ENCODE measurements at regions not wholly inside any gene's neighbourhood (a gene's known extent, or its start where the extent isn't known, plus 50 kb on each side); places are given as distances from the start of the nearest gene placed in this dataset.

DNA sequence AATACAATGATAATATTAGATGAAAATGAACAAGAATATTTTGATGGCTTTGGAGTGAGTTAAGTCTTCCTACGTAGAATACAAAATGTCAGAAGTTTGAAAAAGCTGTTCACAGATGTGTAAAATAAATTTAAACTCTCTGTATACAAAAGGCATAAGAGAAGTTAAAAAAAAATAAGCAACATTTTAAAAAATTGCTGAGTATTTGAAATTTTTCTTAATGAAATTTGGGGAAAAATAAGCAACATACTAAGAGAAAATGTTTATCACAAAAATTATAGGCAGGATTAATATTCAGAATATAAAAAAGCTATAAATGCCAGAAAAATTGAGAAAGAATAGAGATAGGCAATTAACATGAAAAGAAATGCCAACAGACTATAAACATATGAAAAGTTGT is 470.7 kb upstream of the TRPC7 start:
- H3K9ac ChIP-seq (ENCODE audit: insufficient read depth, low read length), result no peak overlapping the region
- no peak overlapping the region for H3K4me2 ChIP-seq (ENCODE audit: extremely low read depth, insufficient read depth, low read length)
- no peak overlapping the region for H3K4me3 ChIP-seq (replicated peaks in 1 of 4; ENCODE audit: control extremely low read depth in 1 of 4, insufficient read depth in 1 of 4, low read depth in 3 of 4, low read length in 4 of 4)
- no peak for TF ChIP-seq EZH2 (IDR thresholded peaks at IDR 0.05; ENCODE audit: low read length, missing control alignments)
- TF ChIP-seq, protein P1, sequence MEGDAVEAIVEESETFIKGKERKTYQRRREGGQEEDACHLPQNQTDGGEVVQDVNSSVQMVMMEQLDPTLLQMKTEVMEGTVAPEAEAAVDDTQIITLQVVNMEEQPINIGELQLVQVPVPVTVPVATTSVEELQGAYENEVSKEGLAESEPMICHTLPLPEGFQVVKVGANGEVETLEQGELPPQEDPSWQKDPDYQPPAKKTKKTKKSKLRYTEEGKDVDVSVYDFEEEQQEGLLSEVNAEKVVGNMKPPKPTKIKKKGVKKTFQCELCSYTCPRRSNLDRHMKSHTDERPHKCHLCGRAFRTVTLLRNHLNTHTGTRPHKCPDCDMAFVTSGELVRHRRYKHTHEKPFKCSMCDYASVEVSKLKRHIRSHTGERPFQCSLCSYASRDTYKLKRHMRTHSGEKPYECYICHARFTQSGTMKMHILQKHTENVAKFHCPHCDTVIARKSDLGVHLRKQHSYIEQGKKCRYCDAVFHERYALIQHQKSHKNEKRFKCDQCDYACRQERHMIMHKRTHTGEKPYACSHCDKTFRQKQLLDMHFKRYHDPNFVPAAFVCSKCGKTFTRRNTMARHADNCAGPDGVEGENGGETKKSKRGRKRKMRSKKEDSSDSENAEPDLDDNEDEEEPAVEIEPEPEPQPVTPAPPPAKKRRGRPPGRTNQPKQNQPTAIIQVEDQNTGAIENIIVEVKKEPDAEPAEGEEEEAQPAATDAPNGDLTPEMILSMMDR (conservative IDR thresholded peaks at IDR 0.05 in 1 of 2, IDR thresholded peaks at IDR 0.05 in 1 of 2; ENCODE audit: low read depth in 1 of 2, low read length in 2 of 2), result no peak
- no peaks in the 10 kb centered on the region for H3K9me3 ChIP-seq (ENCODE audit: control insufficient read depth, insufficient read depth, low read depth, low read length)
- H3K27me3 ChIP-seq (ENCODE audit: control insufficient read depth, insufficient read depth, low read length), result no peaks in the 10 kb centered on the region
- no peaks in the 10 kb centered on the region for H3K36me3 ChIP-seq (ENCODE audit: control insufficient read depth, insufficient read depth, low read length)
- H3K27ac ChIP-seq (ENCODE audit: insufficient read depth, low read length), result no peak overlapping the region
- H3K79me2 ChIP-seq (ENCODE audit: control insufficient read depth, insufficient read depth, low read length), result no peaks in the 10 kb centered on the region
- no peak overlapping the region for H2AFZ ChIP-seq (ENCODE audit: low read length)
- no peaks in the 10 kb centered on the region for H4K20me1 ChIP-seq (ENCODE audit: control insufficient read depth, extremely low read depth, insufficient read depth, low read length)
- no peaks in the 10 kb centered on the region for H3K4me1 ChIP-seq (ENCODE audit: control insufficient read depth, extremely low read depth, insufficient read depth, low read length)
- no peak for DNase-seq (ENCODE audit: low read depth in 2 of 2)

DNA sequence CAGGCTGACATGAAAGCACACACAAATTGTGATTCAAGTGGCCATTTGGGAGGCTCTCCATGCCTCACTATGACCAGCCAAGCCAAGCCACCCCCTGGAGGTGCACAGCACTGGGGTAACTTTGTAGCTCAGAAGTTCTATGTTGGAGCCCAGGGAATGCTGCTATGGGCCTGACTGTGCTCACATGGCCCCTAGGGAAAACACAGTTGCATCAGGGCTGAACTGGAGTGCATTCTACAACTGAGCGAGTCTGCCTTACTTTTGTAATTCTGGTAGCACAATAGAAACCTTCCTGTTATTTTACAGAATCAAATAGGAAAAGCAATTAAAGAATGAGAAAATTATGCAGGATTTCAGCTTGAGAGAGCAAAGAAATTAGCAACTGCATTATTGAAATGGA is 455.5 kb upstream of the TRPC7 start:
- DNase-seq (ENCODE audit: low read depth in 2 of 2), result no peak
- H3K27ac ChIP-seq (ENCODE audit: insufficient read depth, low read length), result no peak overlapping the region
- no peaks in the 10 kb centered on the region for H3K36me3 ChIP-seq (ENCODE audit: control insufficient read depth, insufficient read depth, low read length)
- H3K9me3 ChIP-seq (ENCODE audit: control insufficient read depth, insufficient read depth, low read depth, low read length), result no peaks in the 10 kb centered on the region
- no peak overlapping the region for H2AFZ ChIP-seq (ENCODE audit: low read length)
- no peaks in the 10 kb centered on the region for H3K27me3 ChIP-seq (ENCODE audit: control insufficient read depth, insufficient read depth, low read length)
- no peaks in the 10 kb centered on the region for H4K20me1 ChIP-seq (ENCODE audit: control insufficient read depth, extremely low read depth, insufficient read depth, low read length)
- TF ChIP-seq, protein P1 (conservative IDR thresholded peaks at IDR 0.05 in 1 of 2, IDR thresholded peaks at IDR 0.05 in 1 of 2; ENCODE audit: low read depth in 1 of 2, low read length in 2 of 2), result no peak
- TF ChIP-seq EZH2 (IDR thresholded peaks at IDR 0.05; ENCODE audit: low read length, missing control alignments), result no peak
- no peaks in the 10 kb centered on the region for H3K4me1 ChIP-seq (ENCODE audit: control insufficient read depth, extremely low read depth, insufficient read depth, low read length)
- H3K4me3 ChIP-seq (replicated peaks in 1 of 4; ENCODE audit: control extremely low read depth in 1 of 4, insufficient read depth in 1 of 4, low read depth in 3 of 4, low read length in 4 of 4), result no peak overlapping the region
- H3K79me2 ChIP-seq (ENCODE audit: control insufficient read depth, insufficient read depth, low read length), result no peaks in the 10 kb centered on the region
- H3K9ac ChIP-seq (ENCODE audit: insufficient read depth, low read length), result no peak overlapping the region
- no peak overlapping the region for H3K4me2 ChIP-seq (ENCODE audit: extremely low read depth, insufficient read depth, low read length)

DNA sequence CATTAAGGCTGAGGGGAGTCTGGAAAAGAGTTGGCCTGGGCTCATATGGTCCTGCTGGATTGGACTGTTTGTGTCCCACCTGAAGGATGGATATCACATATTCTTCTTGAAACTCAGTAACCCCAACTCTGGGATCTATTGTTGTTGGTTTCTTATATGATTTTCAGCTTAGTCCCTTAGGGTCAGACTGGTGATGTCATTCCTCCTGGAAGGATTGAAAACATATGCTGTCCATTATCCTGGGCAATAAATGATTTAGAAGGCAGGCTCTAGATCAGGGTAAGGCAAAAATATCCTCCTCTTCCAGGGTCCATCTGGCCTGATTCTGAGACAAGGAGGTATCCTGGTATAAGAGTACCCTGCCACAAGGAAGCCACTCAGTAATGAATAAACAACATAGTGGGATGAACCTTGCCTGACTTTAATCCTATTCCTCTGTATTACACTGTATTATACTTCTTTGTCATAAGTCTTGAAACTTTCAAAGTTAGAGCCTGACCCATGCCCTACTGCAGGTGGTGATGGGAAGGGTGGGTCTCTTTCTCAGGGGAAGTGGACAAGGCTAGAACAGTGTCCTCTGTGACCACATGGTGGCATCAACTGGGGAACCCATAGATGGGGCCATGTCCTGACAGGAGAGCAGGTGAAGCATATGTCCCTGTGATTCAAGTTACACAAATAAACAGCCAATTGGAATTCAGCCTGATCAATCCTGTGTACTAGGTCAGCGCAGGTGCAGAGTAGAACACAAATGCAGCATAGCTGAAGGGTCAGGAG is 454.4 kb upstream of the TRPC7 start:
- no peak overlapping the region for H3K4me2 ChIP-seq (ENCODE audit: extremely low read depth, insufficient read depth, low read length)
- H3K27ac ChIP-seq (ENCODE audit: insufficient read depth, low read length), result no peak overlapping the region
- no peak overlapping the region for H2AFZ ChIP-seq (ENCODE audit: low read length)
- H3K4me3 ChIP-seq (replicated peaks in 1 of 4; ENCODE audit: control extremely low read depth in 1 of 4, insufficient read depth in 1 of 4, low read depth in 3 of 4, low read length in 4 of 4), result no peak overlapping the region
- H4K20me1 ChIP-seq (ENCODE audit: control insufficient read depth, extremely low read depth, insufficient read depth, low read length), result no peaks in the 10 kb centered on the region
- no peaks in the 10 kb centered on the region for H3K36me3 ChIP-seq (ENCODE audit: control insufficient read depth, insufficient read depth, low read length)
- TF ChIP-seq EZH2 (IDR thresholded peaks at IDR 0.05; ENCODE audit: low read length, missing control alignments), result no peak
- TF ChIP-seq, protein P1 (conservative IDR thresholded peaks at IDR 0.05 in 1 of 2, IDR thresholded peaks at IDR 0.05 in 1 of 2; ENCODE audit: low read depth in 1 of 2, low read length in 2 of 2), result no peak
- DNase-seq (ENCODE audit: low read depth in 2 of 2), result no peak
- no peaks in the 10 kb centered on the region for H3K27me3 ChIP-seq (ENCODE audit: control insufficient read depth, insufficient read depth, low read length)
- H3K79me2 ChIP-seq (ENCODE audit: control insufficient read depth, insufficient read depth, low read length), result no peaks in the 10 kb centered on the region
- no peaks in the 10 kb centered on the region for H3K4me1 ChIP-seq (ENCODE audit: control insufficient read depth, extremely low read depth, insufficient read depth, low read length)
- H3K9me3 ChIP-seq (ENCODE audit: control insufficient read depth, insufficient read depth, low read depth, low read length), result no peaks in the 10 kb centered on the region
- H3K9ac ChIP-seq (ENCODE audit: insufficient read depth, low read length), result no peak overlapping the region
